ENCODE measurements at regions not wholly inside any gene's neighbourhood (a gene's known extent, or its start where the extent isn't known, plus 50 kb on each side); places are given as distances from the start of the nearest gene placed in this dataset.

- H3K27me3 ChIP-seq (ENCODE audit: insufficient read depth, low read depth, severe bottlenecking): no peaks in the 10 kb centered on the region
- no peak overlapping the region for H3K4me3 ChIP-seq (ENCODE audit: low read depth, low read length)
- DNase-seq: peak; percentile 4
- H3K27ac ChIP-seq: no peak overlapping the region
- TF ChIP-seq CTCF (IDR thresholded peaks at IDR 0.05; ENCODE audit: low read depth, low read length): no peak
- no peaks in the 10 kb centered on the region for H3K36me3 ChIP-seq
- H3K9me3 ChIP-seq (ENCODE audit: severe bottlenecking): no peaks in the 10 kb centered on the region
These were observed 90.0 kb upstream of the BHLHE23 start for GRCh38 chr20:63096681-63097335.

- TF ChIP-seq CTCF (IDR thresholded peaks at IDR 0.05; ENCODE audit: low read depth, low read length): no peak
These were observed 89.2 kb upstream of the BHLHE23 start for GRCh38 chr20:63095718-63096654.

GRCh38 chr20:63094767-63095499, 88.2 kb upstream of the BHLHE23 start:
- DNase-seq: peak; percentile 1
- Histone ChIP-seq H3K27ac (no peak overlapping the region), H3K36me3 (no peaks in the 10 kb centered on the region), H3K9me3 (ENCODE audit: severe bottlenecking) (no peaks in the 10 kb centered on the region), H3K27me3 (ENCODE audit: insufficient read depth, low read depth, severe bottlenecking) (no peaks in the 10 kb centered on the region), H3K4me3 (ENCODE audit: low read depth, low read length) (no peak overlapping the region)
- no peak for TF ChIP-seq CTCF (IDR thresholded peaks at IDR 0.05; ENCODE audit: low read depth, low read length)

More at GRCh38 chr20:63095718-63096654, 89.2 kb upstream of the BHLHE23 start:
- no peak overlapping the region for H3K4me3 ChIP-seq (ENCODE audit: low read depth, low read length)
- no peaks in the 10 kb centered on the region for H3K27me3 ChIP-seq (ENCODE audit: insufficient read depth, low read depth, severe bottlenecking)
- H3K27ac ChIP-seq: no peak overlapping the region
- no peaks in the 10 kb centered on the region for H3K36me3 ChIP-seq
- no peaks in the 10 kb centered on the region for H3K9me3 ChIP-seq (ENCODE audit: severe bottlenecking)
- peak; percentile 3 for DNase-seq

- Histone ChIP-seq H3K27ac (no peak overlapping the region), H3K27me3 (ENCODE audit: insufficient read depth, low read depth, severe bottlenecking) (no peaks in the 10 kb centered on the region), H3K36me3 (no peaks in the 10 kb centered on the region), H3K9me3 (ENCODE audit: severe bottlenecking) (no peaks in the 10 kb centered on the region), H3K4me3 (ENCODE audit: low read depth, low read length) (no peak overlapping the region)
- DNase-seq: peak; percentile 4
- no peak for TF ChIP-seq CTCF (IDR thresholded peaks at IDR 0.05; ENCODE audit: low read depth, low read length)
These were observed 87.4 kb upstream of the BHLHE23 start for GRCh38 chr20:63093966-63094766.

GRCh38 chr20:63092660-63093215, 86.0 kb upstream of the BHLHE23 start:
- H3K36me3 ChIP-seq: no peaks in the 10 kb centered on the region
- no peak for TF ChIP-seq CTCF (IDR thresholded peaks at IDR 0.05; ENCODE audit: low read depth, low read length)
- H3K27ac ChIP-seq: no peak overlapping the region
- H3K27me3 ChIP-seq (ENCODE audit: insufficient read depth, low read depth, severe bottlenecking): no peaks in the 10 kb centered on the region
- H3K4me3 ChIP-seq (ENCODE audit: low read depth, low read length): no peak overlapping the region
- peak; percentile 6 for DNase-seq
- H3K9me3 ChIP-seq (ENCODE audit: severe bottlenecking): no peaks in the 10 kb centered on the region
